A673 (cell line): ENCODE measurements at regions not wholly inside any gene's neighbourhood (a gene's known extent, or its start where the extent isn't known, plus 50 kb on each side); places are given as distances from the start of the nearest gene placed in this dataset.

Experiments
- BruUV-seq: library from RNA; stranded (reverse); fragments of 400-500 nt; replicated peaks from 2 replicates; lab custom pipeline; 2021; lab: Mats Ljungman, UMichigan
- CTCF ChIA-PET: fragments of 300-600 bp; sonication (Branson Sonifier 250); formaldehyde crosslinking; loops from one replicate; lab custom pipeline; 2022; ENCODE audit warnings: antibody characterized with exemption; lab: Charles Lee
- POLR2A ChIA-PET: fragments of 300-600 bp; sonication (Branson Sonifier 250); formaldehyde crosslinking; loops from one replicate; lab custom pipeline; 2022; ENCODE audit warnings: antibody characterized with exemption; ENCODE audit not compliant: low non-redundant PET; lab: Charles Lee
- DNase-seq: peaks from one replicate; pipeline ENCODE4 v3.0.0-alpha.2; 2015; ENCODE audit warnings: low spot score
- H3K27ac ChIP-seq: fragments of 200-600 bp; sonication (generic); 2 replicates; pipeline ENCODE4 v1.5.1; 2016; ENCODE audit warnings: mixed run types, low read depth, mild to moderate bottlenecking, mixed read lengths, antibody characterized with exemption, low read length; ENCODE audit not compliant: poor library complexity, severe bottlenecking
- H3K27me3 ChIP-seq: fragments of 200-600 bp; sonication (generic); replicated peaks from 2 replicates; pipeline ENCODE4 v1.6.1; 2017; ENCODE audit warnings: mixed run types, low read depth, mild to moderate bottlenecking, mixed read lengths, antibody characterized with exemption, low read length; ENCODE audit not compliant: insufficient read depth, poor library complexity
- H3K36me3 ChIP-seq: fragments of 200-600 bp; sonication (generic); 2 replicates; pipeline ENCODE4 v1.6.1; 2016; ENCODE audit warnings: mixed run types, mild to moderate bottlenecking, mixed read lengths, antibody characterized with exemption, low read length; ENCODE audit not compliant: insufficient read depth, poor library complexity, severe bottlenecking
- H3K4me1 ChIP-seq: fragments of 200-600 bp; sonication (generic); 2 replicates; pipeline ENCODE4 v1.6.1; 2017; ENCODE audit warnings: mixed run types, mild to moderate bottlenecking, mixed read lengths, antibody characterized with exemption, low read length; ENCODE audit not compliant: insufficient read depth, poor library complexity, severe bottlenecking
- H3K4me3 ChIP-seq: fragments of 200-600 bp; sonication (generic); 2 replicates; pipeline ENCODE4 v1.5.1; 2016; ENCODE audit warnings: low read depth, mixed run types, mild to moderate bottlenecking, mixed read lengths, low read length; ENCODE audit not compliant: poor library complexity, severe bottlenecking
- H3K9me3 ChIP-seq: fragments of 200-600 bp; sonication (generic); 2 replicates; pipeline ENCODE4 v1.6.1; 2016; ENCODE audit warnings: mixed run types, low read depth, mild to moderate bottlenecking, mixed read lengths, antibody characterized with exemption, low read length; ENCODE audit not compliant: poor library complexity, severe bottlenecking
- CTCF ChIP-seq: fragments of 300-800, 200-600 bp; sonication (generic); conservative IDR thresholded peaks from 2 replicates; pipeline ENCODE4 v1.5.1; 2017; ENCODE audit warnings: low read depth, mild to moderate bottlenecking, antibody characterized with exemption, low read length, moderate library complexity, mixed read lengths
- EZH2 ChIP-seq: fragments of 200-600 bp; sonication (generic); IDR thresholded peaks from 2 replicates; pipeline ENCODE4 v1.6.1; 2017; ENCODE audit warnings: borderline replicate concordance, low read depth, mild to moderate bottlenecking, mixed read lengths, antibody characterized with exemption, low read length; ENCODE audit not compliant: poor library complexity, severe bottlenecking
- intact Hi-C: fragments of 100-400 bp; cut with micrococcal nuclease; formaldehyde crosslinking; loops from one replicate; pipeline ENCODE4 v1.10.0; 2022; ENCODE audit not compliant: unreplicated experiment

DNA sequence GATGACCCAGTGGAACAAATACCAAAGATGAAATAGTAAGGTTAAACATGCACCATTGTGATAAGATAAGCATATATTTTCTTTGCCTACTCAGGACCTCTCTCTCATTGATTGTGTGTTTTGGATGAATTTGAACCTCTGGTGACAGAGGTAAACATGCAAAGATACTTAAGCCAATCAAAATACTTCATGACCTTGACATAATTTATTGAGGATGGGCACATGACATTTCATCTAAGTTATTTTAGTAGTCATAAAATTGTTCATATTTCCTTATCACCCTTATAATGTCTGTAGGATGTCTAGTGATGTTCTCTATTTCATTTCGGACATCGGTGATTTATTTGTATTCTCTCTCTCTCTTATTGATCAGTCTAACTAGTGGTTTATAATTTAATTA is 88.3 kb upstream of the WDR72 start:
- TF ChIP-seq CTCF (no peak), EZH2 (no peak)
- Histone ChIP-seq H3K27ac (no peak overlapping the region), H3K9me3 (peaks cover 7% of the 10 kb centered on the region), H3K36me3 (no peaks in the 10 kb centered on the region), H3K4me1 (no peaks in the 10 kb centered on the region), H3K27me3 (no peaks in the 10 kb centered on the region), H3K4me3 (no peak overlapping the region)
- no TSS peak for BruUV-seq
- CTCF ChIA-PET: no interaction called here
- intact Hi-C loops: no loop called here
- POLR2A ChIA-PET: no interaction called here
- no peak for DNase-seq

DNA sequence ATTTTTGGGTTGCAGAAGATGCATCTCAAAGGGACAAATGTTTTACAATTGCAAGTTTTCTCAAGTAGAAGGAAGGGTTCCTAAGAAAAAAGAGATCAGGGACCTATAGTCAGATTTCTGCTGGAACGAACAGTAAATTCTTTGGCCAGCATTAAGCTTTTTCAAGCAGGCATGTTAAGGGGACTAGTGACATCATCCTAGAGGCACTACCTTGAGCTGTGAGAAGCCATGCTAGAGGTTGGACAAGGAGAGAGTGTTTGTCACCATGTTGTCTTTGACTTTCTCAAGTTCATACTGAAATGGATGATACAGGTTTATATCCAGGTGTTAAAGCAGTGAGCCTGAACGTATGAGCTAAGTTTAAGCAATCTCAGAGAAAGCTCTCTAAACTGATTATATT is 85.2 kb upstream of the WDR72 start:
- no peak for DNase-seq
- no peaks in the 10 kb centered on the region for H3K4me1 ChIP-seq
- H3K4me3 ChIP-seq: no peak overlapping the region
- no peak overlapping the region for H3K27ac ChIP-seq
- no TSS peak for BruUV-seq
- TF ChIP-seq CTCF (no peak), EZH2 (no peak)
- ChIA-PET POLR2A (no interaction called here), CTCF (no interaction called here)
- no peaks in the 10 kb centered on the region for H3K36me3 ChIP-seq
- H3K9me3 ChIP-seq: no peaks in the 10 kb centered on the region
- H3K27me3 ChIP-seq: no peaks in the 10 kb centered on the region
- intact Hi-C loops: no loop called here

GRCh38 chr15:53843869-53844569 is 84.6 kb upstream of the WDR72 start:
- CTCF ChIA-PET: no interaction called here
- POLR2A ChIA-PET: no interaction called here
- TF ChIP-seq CTCF (no peak), EZH2 (no peak)

More at GRCh38 chr15:53843869-53844569, 84.6 kb upstream of the WDR72 start:
- intact Hi-C loops: no loop called here
- no TSS peak for BruUV-seq
- H3K9me3 ChIP-seq: no peaks in the 10 kb centered on the region
- H3K4me1 ChIP-seq: no peaks in the 10 kb centered on the region
- no peaks in the 10 kb centered on the region for H3K27me3 ChIP-seq
- no peak overlapping the region for H3K4me3 ChIP-seq
- H3K27ac ChIP-seq: no peak overlapping the region
- no peaks in the 10 kb centered on the region for H3K36me3 ChIP-seq
- DNase-seq: no peak
